Endodermal cell (in vitro differentiated cells): ENCODE measurements at regions not wholly inside any gene's neighbourhood (a gene's known extent, or its start where the extent isn't known, plus 50 kb on each side); places are given as distances from the start of the nearest gene placed in this dataset.

Experiments
- DNase-seq: peaks from one replicate; pipeline ENCODE4 v3.0.0-alpha.2; 2017
- H3K27ac ChIP-seq: 2 replicates; pipeline ENCODE4 v1.5.1; 2013; ENCODE audit warnings: mild to moderate bottlenecking, low read depth, low read length, moderate library complexity
- H3K27me3 ChIP-seq: 2 replicates; pipeline ENCODE4 v1.6.1; 2013; ENCODE audit warnings: mild to moderate bottlenecking, low read length, moderate library complexity; ENCODE audit not compliant: insufficient read depth, control insufficient read depth, poor library complexity, severe bottlenecking
- H3K36me3 ChIP-seq: 2 replicates; pipeline ENCODE4 v1.7.0; 2013; ENCODE audit warnings: mild to moderate bottlenecking, low read length, moderate library complexity; ENCODE audit not compliant: control insufficient read depth, insufficient read depth
- H3K4me1 ChIP-seq: one replicate; pipeline ENCODE4 v1.7.0; 2013; ENCODE audit warnings: low read length; ENCODE audit not compliant: control insufficient read depth, insufficient read depth
- H3K4me3 ChIP-seq: 2 replicates; pipeline ENCODE4 v1.5.1; 2013; ENCODE audit warnings: mild to moderate bottlenecking, low read length, moderate library complexity
- H3K9ac ChIP-seq: 2 replicates; pipeline ENCODE4 v1.6.1; 2013; ENCODE audit warnings: mild to moderate bottlenecking, low read length, moderate library complexity; ENCODE audit not compliant: poor library complexity, severe bottlenecking; ENCODE audit errors: extremely low read depth
- H3K9me3 ChIP-seq: 2 replicates; pipeline ENCODE4 v1.6.1; 2013; ENCODE audit warnings: mild to moderate bottlenecking, low read length, moderate library complexity; ENCODE audit not compliant: control insufficient read depth
- H3K27ac Mint-ChIP-seq: 2 replicates; pipeline ENCODE4 v1.8.0; 2020; ENCODE audit warnings: mixed read lengths
- H3K27me3 Mint-ChIP-seq: 2 replicates; pipeline ENCODE4 v1.8.0; 2021; ENCODE audit warnings: mild to moderate bottlenecking, mixed read lengths; ENCODE audit not compliant: insufficient read depth
- H3K36me3 Mint-ChIP-seq: 2 replicates; pipeline ENCODE4 v1.8.0; 2020; ENCODE audit warnings: low read depth, mixed read lengths
- H3K4me1 Mint-ChIP-seq: 2 replicates; pipeline ENCODE4 v1.8.0; 2020; ENCODE audit warnings: mixed read lengths
- H3K4me3 Mint-ChIP-seq: 2 replicates; pipeline ENCODE4 v1.8.0; 2020; ENCODE audit warnings: mild to moderate bottlenecking, moderate library complexity, mixed read lengths
- H3K9me3 Mint-ChIP-seq: 2 replicates; pipeline ENCODE4 v1.8.0; 2020; ENCODE audit warnings: mild to moderate bottlenecking, mixed read lengths
- WGBS, 2 experiments: methylation state at CpG; one replicate each; pipeline versions ENCODE4 v1.1.5 to v1.1.7; 2013; ENCODE audit warnings: missing lambda C conversion rate in 2 of 2, mixed read lengths in 1 of 2; ENCODE audit not compliant: insufficient coverage in 1 of 2, insufficient read length in 1 of 2; 5-methylcytosine and 5-hydroxymethylcytosine counted together
- TF ChIP-seq, protein P1 (sequence below): fragments of 200-600 bp; sonication (generic); conservative IDR thresholded peaks from 2 replicates; pipeline ENCODE4 v1.5.0; 2021; ENCODE audit warnings: antibody characterized with exemption, mild to moderate bottlenecking

DNA sequence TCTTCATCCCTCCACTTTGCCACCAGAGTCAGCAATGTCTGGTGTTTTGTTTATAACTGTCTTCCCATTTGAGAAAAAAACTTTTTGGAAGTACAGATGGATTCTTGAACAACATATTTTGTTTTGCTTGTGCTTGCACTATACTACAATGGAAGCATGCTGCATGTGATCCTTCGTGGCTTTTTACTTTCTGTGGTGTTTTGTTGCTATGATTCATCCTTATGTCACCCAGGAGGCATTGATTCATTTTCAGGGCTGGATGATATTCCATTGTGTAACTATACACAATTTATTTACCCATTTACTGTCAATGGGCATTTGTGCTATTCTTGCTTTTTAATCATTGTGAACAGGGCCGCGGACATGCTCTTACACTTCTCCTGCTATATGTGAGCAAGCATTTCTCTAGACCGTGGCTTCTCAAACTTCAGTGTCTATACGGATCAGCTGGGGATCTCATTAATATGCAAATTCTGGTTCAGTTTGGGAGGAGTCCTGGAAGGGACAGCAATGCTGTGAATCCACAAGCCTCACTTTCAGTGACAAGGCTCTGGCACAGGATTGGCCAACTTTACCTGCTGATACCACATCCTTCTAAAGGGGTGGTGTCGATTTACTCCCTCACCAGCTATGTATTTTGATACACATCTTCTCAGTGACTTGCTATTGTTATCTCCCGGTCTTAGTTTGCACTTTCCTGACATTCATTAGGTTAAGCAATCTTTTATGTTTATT, 65.9 kb downstream of the POLR2M start:
- 75 to 80% methylated on average over 7 of the region's 7 CpGs for WGBS, 2 experiments
- DNase-seq, result peak; percentile 58

DNA sequence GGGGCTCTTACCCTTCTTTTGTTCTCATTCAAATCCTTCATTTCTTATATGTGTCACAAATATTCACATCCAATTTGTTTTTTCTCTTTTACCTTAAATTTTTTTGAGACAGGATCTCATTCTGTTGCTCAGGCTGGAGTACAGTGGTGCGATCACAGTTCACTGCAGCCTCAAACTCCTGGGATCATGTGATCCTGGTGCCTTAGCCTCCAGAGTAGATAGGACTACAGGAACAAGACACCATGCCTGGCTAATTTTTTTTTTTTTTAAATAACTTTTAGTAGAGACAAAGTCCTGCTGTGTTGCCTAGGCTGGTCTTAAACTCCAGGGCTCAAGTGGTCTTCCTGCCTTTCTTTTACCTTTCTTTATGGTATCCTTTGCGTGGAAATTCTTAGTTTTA, 66.5 kb downstream of the POLR2M start:
- no peak overlapping the region for H3K9ac ChIP-seq
- Mint-ChIP-seq H3K27me3 (no peaks in the 10 kb centered on the region), H3K27ac (no peak overlapping the region), H3K9me3 (no peaks in the 10 kb centered on the region), H3K4me3 (no peak overlapping the region), H3K4me1 (peaks cover 2% of the 10 kb centered on the region), H3K36me3 (no peaks in the 10 kb centered on the region)
- 90 to 91% methylated on average over 1 of the region's 2 CpGs for WGBS, 2 experiments
- TF ChIP-seq, protein P1, sequence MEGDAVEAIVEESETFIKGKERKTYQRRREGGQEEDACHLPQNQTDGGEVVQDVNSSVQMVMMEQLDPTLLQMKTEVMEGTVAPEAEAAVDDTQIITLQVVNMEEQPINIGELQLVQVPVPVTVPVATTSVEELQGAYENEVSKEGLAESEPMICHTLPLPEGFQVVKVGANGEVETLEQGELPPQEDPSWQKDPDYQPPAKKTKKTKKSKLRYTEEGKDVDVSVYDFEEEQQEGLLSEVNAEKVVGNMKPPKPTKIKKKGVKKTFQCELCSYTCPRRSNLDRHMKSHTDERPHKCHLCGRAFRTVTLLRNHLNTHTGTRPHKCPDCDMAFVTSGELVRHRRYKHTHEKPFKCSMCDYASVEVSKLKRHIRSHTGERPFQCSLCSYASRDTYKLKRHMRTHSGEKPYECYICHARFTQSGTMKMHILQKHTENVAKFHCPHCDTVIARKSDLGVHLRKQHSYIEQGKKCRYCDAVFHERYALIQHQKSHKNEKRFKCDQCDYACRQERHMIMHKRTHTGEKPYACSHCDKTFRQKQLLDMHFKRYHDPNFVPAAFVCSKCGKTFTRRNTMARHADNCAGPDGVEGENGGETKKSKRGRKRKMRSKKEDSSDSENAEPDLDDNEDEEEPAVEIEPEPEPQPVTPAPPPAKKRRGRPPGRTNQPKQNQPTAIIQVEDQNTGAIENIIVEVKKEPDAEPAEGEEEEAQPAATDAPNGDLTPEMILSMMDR, result no peak
- no peaks in the 10 kb centered on the region for H3K9me3 ChIP-seq
- H3K27ac ChIP-seq, result no peak overlapping the region
- no peaks in the 10 kb centered on the region for H3K4me1 ChIP-seq
- H3K27me3 ChIP-seq, result no peaks in the 10 kb centered on the region
- H3K4me3 ChIP-seq, result no peak overlapping the region
- no peaks in the 10 kb centered on the region for H3K36me3 ChIP-seq
- DNase-seq, result no peak

More for the DNA sequence above, 65.9 kb downstream of the POLR2M start:
- no peak overlapping the region for H3K27ac ChIP-seq
- H3K4me1 Mint-ChIP-seq, result peaks cover 2% of the 10 kb centered on the region
- H3K36me3 ChIP-seq, result no peaks in the 10 kb centered on the region
- H3K9me3 ChIP-seq, result no peaks in the 10 kb centered on the region
- H3K4me3 Mint-ChIP-seq, result no peak overlapping the region
- H3K27ac Mint-ChIP-seq, result no peak overlapping the region
- no peaks in the 10 kb centered on the region for H3K27me3 ChIP-seq
- H3K9ac ChIP-seq, result no peak overlapping the region
- no peaks in the 10 kb centered on the region for H3K4me1 ChIP-seq
- H3K4me3 ChIP-seq, result no peak overlapping the region
- TF ChIP-seq, protein P1, result no peak
- H3K9me3 Mint-ChIP-seq, result no peaks in the 10 kb centered on the region
- no peaks in the 10 kb centered on the region for H3K27me3 Mint-ChIP-seq
- no peaks in the 10 kb centered on the region for H3K36me3 Mint-ChIP-seq

DNA sequence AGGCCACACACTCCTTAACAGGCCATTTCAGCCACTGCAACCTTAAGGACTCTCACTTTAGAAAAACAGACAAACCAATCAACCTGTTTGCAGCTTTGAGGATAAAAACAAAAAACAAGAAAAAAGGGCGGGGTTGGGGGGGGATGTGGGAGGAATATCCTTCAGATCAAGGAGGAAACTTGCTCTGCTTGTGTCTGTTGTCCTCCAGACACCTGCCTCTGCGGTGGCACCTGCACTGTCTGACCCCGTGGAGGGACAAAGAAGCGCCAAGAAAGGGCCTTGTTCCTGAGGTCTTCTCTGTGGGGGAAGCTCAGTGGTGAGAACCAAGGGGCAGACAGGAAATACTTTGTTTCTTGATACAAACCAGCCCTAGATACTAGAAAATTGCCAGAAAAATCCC, 70.5 kb downstream of the POLR2M start:
- no peaks in the 10 kb centered on the region for H3K9me3 ChIP-seq
- no peak overlapping the region for H3K27ac Mint-ChIP-seq
- WGBS, 2 experiments, result 80 to 87% methylated on average over 1 to 4 of the region's 4 CpGs
- no peaks in the 10 kb centered on the region for H3K9me3 Mint-ChIP-seq
- H3K27ac ChIP-seq, result no peak overlapping the region
- TF ChIP-seq, protein P1, result no peak
- H3K36me3 ChIP-seq, result no peaks in the 10 kb centered on the region
- H3K36me3 Mint-ChIP-seq, result no peaks in the 10 kb centered on the region
- no peak overlapping the region for H3K9ac ChIP-seq
- no peaks in the 10 kb centered on the region for H3K27me3 Mint-ChIP-seq
- DNase-seq, result no peak
- no peaks in the 10 kb centered on the region for H3K4me1 ChIP-seq
- H3K4me3 Mint-ChIP-seq, result no peak overlapping the region
- no peaks in the 10 kb centered on the region for H3K4me1 Mint-ChIP-seq
- H3K4me3 ChIP-seq, result no peak overlapping the region
- no peaks in the 10 kb centered on the region for H3K27me3 ChIP-seq
